Panc1 (cell line): ENCODE measurements at regions not wholly inside any gene's neighbourhood (a gene's known extent, or its start where the extent isn't known, plus 50 kb on each side); places are given as distances from the start of the nearest gene placed in this dataset.

Experiments
- ATAC-seq: fragments of 200-7000 bp; cut with Tn5 transposase; 2 replicates; pipeline ENCODE4 v1.9.1; 2020; ENCODE audit warnings: mild to moderate bottlenecking, moderate library complexity
- BruUV-seq: library from RNA; stranded (reverse); fragments of 400-500 nt; replicated peaks from 2 replicates; lab custom pipeline; 2021; lab: Mats Ljungman, UMichigan
- CTCF ChIA-PET: fragments of 300-600 bp; sonication (Branson Sonifier 250); formaldehyde crosslinking; loops from one replicate; lab custom pipeline; 2022; ENCODE audit warnings: antibody characterized with exemption; lab: Charles Lee
- POLR2A ChIA-PET: fragments of 300-600 bp; sonication (Branson Sonifier 250); formaldehyde crosslinking; loops from one replicate; lab custom pipeline; 2022; ENCODE audit warnings: antibody characterized with exemption; lab: Charles Lee
- DNase-seq: peaks from one replicate; pipeline ENCODE4 v3.0.0-alpha.2; 2010; ENCODE audit warnings: low read depth, low spot score
- H3K27ac ChIP-seq: 2 replicates; pipeline ENCODE4 v1.5.1; 2011; ENCODE audit warnings: mild to moderate bottlenecking, low read length, inconsistent platforms
- H3K27me3 ChIP-seq: fragments of 200-500 bp; sonication (Bioruptor generic); 2 replicates; pipeline ENCODE4 v1.6.0; 2014; ENCODE audit warnings: low read length, inconsistent platforms; ENCODE audit not compliant: control insufficient read depth, insufficient read depth
- H3K36me3 ChIP-seq: fragments of 200-500 bp; sonication (Bioruptor generic); 2 replicates; pipeline ENCODE4 v1.5.1; 2014; ENCODE audit warnings: inconsistent platforms, mild to moderate bottlenecking, low read length, moderate library complexity; ENCODE audit not compliant: control insufficient read depth, insufficient read depth
- H3K4me1 ChIP-seq: 2 replicates; pipeline ENCODE4 v1.5.1; 2011; ENCODE audit warnings: inconsistent platforms, mild to moderate bottlenecking, low read length, moderate library complexity; ENCODE audit not compliant: control insufficient read depth, insufficient read depth
- H3K4me3 ChIP-seq, 2 experiments: 2 replicates each; pipeline ENCODE4 v1.5.1; 2011 to 2012; ENCODE audit warnings: low read depth in 2 of 2, low read length in 2 of 2, mild to moderate bottlenecking in 2 of 2, inconsistent platforms in 1 of 2, moderate library complexity in 1 of 2
- H3K9me3 ChIP-seq: fragments of 200-500 bp; sonication (Bioruptor generic); 2 replicates; pipeline ENCODE4 v1.5.1; 2014; ENCODE audit warnings: low read depth, mild to moderate bottlenecking, inconsistent platforms, low read length, moderate library complexity; ENCODE audit not compliant: control insufficient read depth, insufficient read depth
- POLR2AphosphoS5 ChIP-seq: IDR thresholded peaks from 2 replicates; pipeline ENCODE4 v1.6.1; 2012; ENCODE audit warnings: mild to moderate bottlenecking, low read depth, low read length, moderate library complexity
- SIN3A ChIP-seq: IDR thresholded peaks from 2 replicates; pipeline ENCODE4 v1.6.1; 2012; ENCODE audit warnings: low read depth, mild to moderate bottlenecking, low read length, moderate library complexity, borderline replicate concordance; ENCODE audit not compliant: insufficient read depth
- TCF7L2 ChIP-seq: IDR thresholded peaks from 2 replicates; pipeline ENCODE4 v1.6.1; 2011; ENCODE audit warnings: mild to moderate bottlenecking, low read depth, low read length, inconsistent platforms
- in situ Hi-C: cut with HindIII; loops from 2 replicates; pipeline ENCODE4 v1.10.0; 2016; ENCODE audit warnings: low sequenced_read_pairs, low pct_unique_long_range_greater_than_20kb
- intact Hi-C: fragments of 100-400 bp; cut with micrococcal nuclease; formaldehyde crosslinking; loops from one replicate; pipeline ENCODE4 v1.10.0; 2022; ENCODE audit not compliant: unreplicated experiment
- TF ChIP-seq, protein P1 (sequence below): fragments of 450-650 bp; IDR thresholded peaks from 2 replicates; pipeline ENCODE4 v1.5.1; 2017; ENCODE audit warnings: mild to moderate bottlenecking
- TF ChIP-seq, protein P2 (sequence below), 2 experiments: IDR thresholded peaks; 2 replicates each; pipeline ENCODE4 v1.6.1; 2011 to 2012; ENCODE audit warnings: low read depth in 2 of 2, control low read depth in 1 of 2, low read length in 1 of 2, mild to moderate bottlenecking in 1 of 2, moderate library complexity in 1 of 2; ENCODE audit not compliant: insufficient read depth in 1 of 2

DNA sequence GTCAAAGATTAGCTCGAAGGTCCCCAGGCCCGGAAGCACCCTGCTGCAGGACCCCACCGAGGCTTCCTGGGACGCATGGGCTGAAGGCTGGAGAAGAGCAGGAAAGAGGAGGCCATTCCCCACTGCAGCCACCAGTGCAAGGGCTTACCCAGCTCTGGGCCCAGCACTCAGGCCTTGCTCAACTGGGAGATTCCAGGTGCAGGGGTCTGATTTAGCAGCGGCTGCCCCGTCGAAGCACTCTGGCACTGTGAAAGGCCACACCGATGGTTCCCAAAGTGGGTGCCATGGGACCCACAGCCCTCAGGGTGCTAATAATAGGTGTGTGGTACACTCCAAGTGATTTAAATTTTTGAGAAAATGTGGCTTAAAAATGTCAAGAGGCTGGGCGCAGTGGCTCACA is 130.9 kb downstream of the OAT start:
- Histone ChIP-seq H3K4me3 (no peak overlapping the region), H3K27me3 (no peaks in the 10 kb centered on the region), H3K9me3 (no peaks in the 10 kb centered on the region), H3K27ac (no peak overlapping the region), H3K36me3 (no peaks in the 10 kb centered on the region), H3K4me1 (no peaks in the 10 kb centered on the region)
- ATAC-seq (no peak), DNase-seq (no peak)
- ChIA-PET POLR2A (no interaction called here), CTCF (no interaction called here)
- no TSS peak for BruUV-seq
- in situ Hi-C loops = no loop called here
- intact Hi-C loops = no loop called here
- TF ChIP-seq, protein P1, sequence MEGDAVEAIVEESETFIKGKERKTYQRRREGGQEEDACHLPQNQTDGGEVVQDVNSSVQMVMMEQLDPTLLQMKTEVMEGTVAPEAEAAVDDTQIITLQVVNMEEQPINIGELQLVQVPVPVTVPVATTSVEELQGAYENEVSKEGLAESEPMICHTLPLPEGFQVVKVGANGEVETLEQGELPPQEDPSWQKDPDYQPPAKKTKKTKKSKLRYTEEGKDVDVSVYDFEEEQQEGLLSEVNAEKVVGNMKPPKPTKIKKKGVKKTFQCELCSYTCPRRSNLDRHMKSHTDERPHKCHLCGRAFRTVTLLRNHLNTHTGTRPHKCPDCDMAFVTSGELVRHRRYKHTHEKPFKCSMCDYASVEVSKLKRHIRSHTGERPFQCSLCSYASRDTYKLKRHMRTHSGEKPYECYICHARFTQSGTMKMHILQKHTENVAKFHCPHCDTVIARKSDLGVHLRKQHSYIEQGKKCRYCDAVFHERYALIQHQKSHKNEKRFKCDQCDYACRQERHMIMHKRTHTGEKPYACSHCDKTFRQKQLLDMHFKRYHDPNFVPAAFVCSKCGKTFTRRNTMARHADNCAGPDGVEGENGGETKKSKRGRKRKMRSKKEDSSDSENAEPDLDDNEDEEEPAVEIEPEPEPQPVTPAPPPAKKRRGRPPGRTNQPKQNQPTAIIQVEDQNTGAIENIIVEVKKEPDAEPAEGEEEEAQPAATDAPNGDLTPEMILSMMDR = no peak
- TF ChIP-seq, protein P2, sequence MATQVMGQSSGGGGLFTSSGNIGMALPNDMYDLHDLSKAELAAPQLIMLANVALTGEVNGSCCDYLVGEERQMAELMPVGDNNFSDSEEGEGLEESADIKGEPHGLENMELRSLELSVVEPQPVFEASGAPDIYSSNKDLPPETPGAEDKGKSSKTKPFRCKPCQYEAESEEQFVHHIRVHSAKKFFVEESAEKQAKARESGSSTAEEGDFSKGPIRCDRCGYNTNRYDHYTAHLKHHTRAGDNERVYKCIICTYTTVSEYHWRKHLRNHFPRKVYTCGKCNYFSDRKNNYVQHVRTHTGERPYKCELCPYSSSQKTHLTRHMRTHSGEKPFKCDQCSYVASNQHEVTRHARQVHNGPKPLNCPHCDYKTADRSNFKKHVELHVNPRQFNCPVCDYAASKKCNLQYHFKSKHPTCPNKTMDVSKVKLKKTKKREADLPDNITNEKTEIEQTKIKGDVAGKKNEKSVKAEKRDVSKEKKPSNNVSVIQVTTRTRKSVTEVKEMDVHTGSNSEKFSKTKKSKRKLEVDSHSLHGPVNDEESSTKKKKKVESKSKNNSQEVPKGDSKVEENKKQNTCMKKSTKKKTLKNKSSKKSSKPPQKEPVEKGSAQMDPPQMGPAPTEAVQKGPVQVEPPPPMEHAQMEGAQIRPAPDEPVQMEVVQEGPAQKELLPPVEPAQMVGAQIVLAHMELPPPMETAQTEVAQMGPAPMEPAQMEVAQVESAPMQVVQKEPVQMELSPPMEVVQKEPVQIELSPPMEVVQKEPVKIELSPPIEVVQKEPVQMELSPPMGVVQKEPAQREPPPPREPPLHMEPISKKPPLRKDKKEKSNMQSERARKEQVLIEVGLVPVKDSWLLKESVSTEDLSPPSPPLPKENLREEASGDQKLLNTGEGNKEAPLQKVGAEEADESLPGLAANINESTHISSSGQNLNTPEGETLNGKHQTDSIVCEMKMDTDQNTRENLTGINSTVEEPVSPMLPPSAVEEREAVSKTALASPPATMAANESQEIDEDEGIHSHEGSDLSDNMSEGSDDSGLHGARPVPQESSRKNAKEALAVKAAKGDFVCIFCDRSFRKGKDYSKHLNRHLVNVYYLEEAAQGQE (IDR thresholded peaks at IDR 0.05; ENCODE audit: insufficient read depth in 1 of 2, low read depth in 2 of 2, low read length in 1 of 2) = no peak
- TF ChIP-seq SIN3A (no peak), TCF7L2 (no peak), POLR2AphosphoS5 (no peak)

DNA sequence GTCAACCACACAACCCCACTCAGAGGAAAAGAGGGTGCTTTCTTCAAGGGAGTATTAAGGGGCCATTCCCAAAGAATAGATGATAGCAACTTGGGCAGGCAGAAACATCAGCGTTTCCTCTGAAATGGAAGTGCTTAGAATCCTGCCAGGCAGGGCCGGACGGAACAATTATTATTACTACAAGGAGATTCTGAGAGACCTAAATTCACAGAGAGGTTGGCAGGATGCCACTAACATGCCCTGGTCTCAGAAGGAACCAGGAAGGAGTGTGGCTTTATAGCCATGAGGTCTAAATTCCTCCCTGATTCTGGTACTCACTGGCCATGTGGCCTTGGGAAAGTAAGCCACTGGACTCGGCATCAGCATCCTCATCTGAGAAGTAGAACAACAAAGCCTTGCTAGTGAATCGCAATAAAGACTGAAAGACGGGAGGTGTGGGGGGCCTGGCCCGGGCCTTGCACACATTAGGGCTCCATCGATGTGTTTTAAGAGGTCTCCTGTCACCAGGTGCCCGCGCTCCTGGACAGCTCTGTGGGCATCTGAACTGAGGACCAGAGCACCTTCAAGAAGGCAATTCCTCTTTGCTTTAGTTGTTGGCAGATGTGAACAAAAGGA is 131.5 kb downstream of the OAT start:
- no TSS peak for BruUV-seq
- in situ Hi-C loops = no loop called here
- POLR2A ChIA-PET = no interaction called here

More for the DNA sequence above, 131.5 kb downstream of the OAT start:
- H3K4me3 ChIP-seq = no peak overlapping the region
- CTCF ChIA-PET = no interaction called here
- no peak overlapping the region for H3K27ac ChIP-seq
- no peaks in the 10 kb centered on the region for H3K4me1 ChIP-seq
- ATAC-seq = no peak
- H3K9me3 ChIP-seq = no peaks in the 10 kb centered on the region
- no peak for DNase-seq
- no peaks in the 10 kb centered on the region for H3K36me3 ChIP-seq
- no peak for TF ChIP-seq POLR2AphosphoS5
- no peak for TF ChIP-seq SIN3A
- TF ChIP-seq TCF7L2 = no peak
- TF ChIP-seq, protein P1 = no peak
- TF ChIP-seq, protein P2 (IDR thresholded peaks at IDR 0.05; ENCODE audit: insufficient read depth in 1 of 2, low read depth in 2 of 2, low read length in 1 of 2) = no peak
- intact Hi-C loops = no loop called here
- no peaks in the 10 kb centered on the region for H3K27me3 ChIP-seq
